GM12873 (cell line): ENCODE measurements at regions not wholly inside any gene's neighbourhood (a gene's known extent, or its start where the extent isn't known, plus 50 kb on each side); places are given as distances from the start of the nearest gene placed in this dataset.

Experiments
- CTCF ChIP-seq: IDR thresholded peaks from 2 replicates; pipeline ENCODE4 v1.5.1; 2012; ENCODE audit warnings: low read depth, mild to moderate bottlenecking, moderate library complexity, low read length, control low read depth; ENCODE audit not compliant: insufficient read depth; ENCODE audit errors: missing control alignments

- TF ChIP-seq CTCF = no peak
Measured at GRCh38 chr9:710951-711745, 130.3 kb upstream of the DMRT1 start.

GRCh38 chr9:711761-712553, 129.5 kb upstream of the DMRT1 start:
- no peak for TF ChIP-seq CTCF

GRCh38 chr9:712643-713042, 128.9 kb upstream of the DMRT1 start:
- TF ChIP-seq CTCF = no peak

- TF ChIP-seq CTCF = no peak
Measured at GRCh38 chr9:713091-713490, 128.4 kb upstream of the DMRT1 start.

- TF ChIP-seq CTCF = no peak
Measured at GRCh38 chr9:714675-715074, 126.8 kb upstream of the DMRT1 start.

GRCh38 chr9:715300-715699, 126.2 kb upstream of the DMRT1 start:
- no peak for TF ChIP-seq CTCF

GRCh38 chr9:715743-716400, 125.6 kb upstream of the DMRT1 start:
- TF ChIP-seq CTCF = no peak
